Spleen (tissue), 11 donors: ENCODE measurements at regions not wholly inside any gene's neighbourhood (a gene's known extent, or its start where the extent isn't known, plus 50 kb on each side); places are given as distances from the start of the nearest gene placed in this dataset.

Experiments used
- DNase-seq: peaks from one replicate; pipeline ENCODE4 v3.0.0-alpha.2; 2020
- H3K27ac ChIP-seq, 8 donors: fragments of 200-600 bp; sonication (generic) in 7 of 8; 1 replicate in 4 of 8; 2 replicates in 4 of 8; pipeline versions ENCODE4 v1.5.0 to v1.8.0; 2016 to 2021; ENCODE audit warnings: inconsistent platforms in 4 of 8, mild to moderate bottlenecking in 4 of 8, moderate library complexity in 1 of 8
- H3K27me3 ChIP-seq, 7 donors: fragments of 200-600 bp; sonication (generic) in 6 of 7; replicated peaks in 1 of 7; 1 replicate in 4 of 7; 2 replicates in 3 of 7; pipeline versions ENCODE4 v1.5.0 to v1.8.0; 2016 to 2021; ENCODE audit warnings: inconsistent platforms in 3 of 7, mild to moderate bottlenecking in 1 of 7
- H3K36me3 ChIP-seq, 6 donors: fragments of 200-600 bp; sonication (generic) in 5 of 6; 1 replicate in 4 of 6; 2 replicates in 2 of 6; pipeline versions ENCODE4 v1.5.0 to v1.8.0; 2016 to 2021; ENCODE audit warnings: inconsistent platforms in 2 of 6
- H3K4me1 ChIP-seq, 6 donors: fragments of 200-600 bp; sonication (generic) in 5 of 6; 1 replicate in 3 of 6; 2 replicates in 3 of 6; pipeline versions ENCODE4 v1.5.0 to v1.8.0; 2016 to 2021; ENCODE audit warnings: inconsistent platforms in 3 of 6
- H3K4me3 ChIP-seq, 8 donors: fragments of 200-600 bp; sonication (generic) in 7 of 8; 1 replicate in 4 of 8; 2 replicates in 4 of 8; pipeline versions ENCODE4 v1.5.0 to v1.8.0; 2016 to 2021; ENCODE audit warnings: inconsistent platforms in 4 of 8, mild to moderate bottlenecking in 4 of 8, moderate library complexity in 2 of 8
- H3K9me3 ChIP-seq, 8 donors: fragments of 200-600 bp; sonication (generic) in 7 of 8; 1 replicate in 4 of 8; 2 replicates in 4 of 8; pipeline versions ENCODE4 v1.5.0 to v1.8.0; 2016 to 2021; ENCODE audit warnings: inconsistent platforms in 4 of 8
- CTCF ChIP-seq, 11 experiments: fragments of 200-600 bp in 7 of 11; fragments of 450-650 bp in 4 of 11; sonication (generic) in 4 of 11; IDR thresholded peaks in 8 of 11; conservative IDR thresholded peaks in 3 of 11; 1 replicate in 7 of 11; 2 replicates in 4 of 11; pipeline versions ENCODE4 v1.4.0 to v1.8.0; 2016 to 2021; ENCODE audit warnings: antibody characterized with exemption in 11 of 11, inconsistent platforms in 4 of 11, mild to moderate bottlenecking in 1 of 11
- POLR2A ChIP-seq, 3 donors: fragments of 450-650 bp; IDR thresholded peaks; one replicate each; pipeline ENCODE4 v1.5.1; 2017; ENCODE audit warnings: antibody characterized with exemption in 3 of 3, mild to moderate bottlenecking in 1 of 3
- POLR2AphosphoS5 ChIP-seq, 3 donors: sonication (generic); formaldehyde crosslinking; IDR thresholded peaks; one replicate each; pipeline ENCODE4 v1.5.1; 2017; ENCODE audit warnings: antibody characterized with exemption in 3 of 3
- WGBS, 5 donors: extraction: QIAGEN DNeasy Blood & Tissue Kit in 3 of 5; methylation state at CpG; one replicate each; pipeline versions ENCODE4 v1.1.5 to v1.1.7; 2013 to 2018; 5-methylcytosine and 5-hydroxymethylcytosine counted together
- intact Hi-C: fragments of 100-400 bp; cut with DNase I; formaldehyde crosslinking; loops from one replicate; pipeline ENCODE4 v1.15.0; 2023; ENCODE audit warnings: low total_unique reads
- donor health status: healthy with polysubstance abuse.
- donor health status: DM: no; HTN: no; CAD: no; lungs with moderate emphysema.
- donor health status: DM: no; HTN: no; CAD: no.
- donor health status: Bipolar disorder and iron deficiency.
- donor health status: healthy.
- donor health status: DM: no; HTN: no; CAD: no.
- donor health status: DM: yes; HTN: yes; CAD: no.

- 76 to 89% (median 85%) methylated on average over 1 of the region's 1 CpG for WGBS, 5 donors
Measured at GRCh38 chr15:91541286-91541685, 312.2 kb upstream of the SLCO3A1 start.

GRCh38 chr15:91542226-91542625 is 311.3 kb upstream of the SLCO3A1 start:
- WGBS, 5 donors = 81 to 89% (median 86%) methylated on average over 3 of the region's 3 CpGs
- Histone ChIP-seq H3K27ac (no peak overlapping the region), H3K36me3 (no peaks in the 10 kb centered on the region), H3K4me1 (no peaks in the 10 kb centered on the region), H3K27me3 (peaks cover 0 to 21% (median 0%) of the 10 kb centered on the region in 7 donors), H3K4me3 (no peak overlapping the region), H3K9me3 (no peaks in the 10 kb centered on the region)
- TF ChIP-seq POLR2A (IDR thresholded peaks at IDR 0.05) = no peak
- TF ChIP-seq POLR2AphosphoS5 (IDR thresholded peaks at IDR 0.05) = no peak
- no peak for TF ChIP-seq CTCF (IDR thresholded peaks at IDR 0.05 in 8 of 11, conservative IDR thresholded peaks at IDR 0.05 in 3 of 11)
- DNase-seq = no peak
- intact Hi-C loops = no loop called here

More at GRCh38 chr15:91541286-91541685, 312.2 kb upstream of the SLCO3A1 start:
- H3K4me1 ChIP-seq = no peaks in the 10 kb centered on the region
- no peak overlapping the region for H3K27ac ChIP-seq
- TF ChIP-seq POLR2AphosphoS5 (IDR thresholded peaks at IDR 0.05) = no peak
- TF ChIP-seq CTCF (IDR thresholded peaks at IDR 0.05 in 8 of 11, conservative IDR thresholded peaks at IDR 0.05 in 3 of 11) = no peak
- TF ChIP-seq POLR2A (IDR thresholded peaks at IDR 0.05) = no peak
- no peaks in the 10 kb centered on the region for H3K9me3 ChIP-seq
- H3K27me3 ChIP-seq = peaks cover 0 to 21% (median 0%) of the 10 kb centered on the region in 7 donors
- intact Hi-C loops = no loop called here
- DNase-seq = no peak
- no peaks in the 10 kb centered on the region for H3K36me3 ChIP-seq
- no peak overlapping the region for H3K4me3 ChIP-seq

DNA sequence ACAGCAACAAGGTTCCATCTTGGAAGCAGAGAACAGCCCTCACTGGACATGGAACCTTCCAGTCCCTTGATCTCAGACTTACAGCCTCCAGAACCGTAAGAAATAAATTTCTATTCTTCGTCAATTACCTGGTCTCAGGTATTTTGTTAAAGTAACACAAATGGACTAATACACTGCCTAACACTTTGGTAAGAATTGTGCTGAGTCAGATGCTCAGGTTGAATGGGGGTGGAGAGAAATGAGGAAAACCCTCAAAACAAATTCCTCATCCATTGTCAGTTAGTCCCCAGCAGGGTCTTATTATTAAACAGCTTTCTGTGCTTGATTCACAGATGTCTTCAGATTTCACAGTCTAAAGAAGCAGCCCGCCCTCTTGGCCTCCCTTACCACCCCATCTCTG is 306.2 kb upstream of the SLCO3A1 start:
- H3K9me3 ChIP-seq = no peaks in the 10 kb centered on the region
- no peak overlapping the region for H3K27ac ChIP-seq
- no peak for TF ChIP-seq CTCF (IDR thresholded peaks at IDR 0.05 in 8 of 11, conservative IDR thresholded peaks at IDR 0.05 in 3 of 11)
- TF ChIP-seq POLR2A (IDR thresholded peaks at IDR 0.05) = no peak
- no peak for TF ChIP-seq POLR2AphosphoS5 (IDR thresholded peaks at IDR 0.05)
- no peaks in the 10 kb centered on the region for H3K4me1 ChIP-seq
- H3K36me3 ChIP-seq = no peaks in the 10 kb centered on the region
- H3K4me3 ChIP-seq = no peak overlapping the region
- intact Hi-C loops = no loop called here
- peaks cover 0 to 9% (median 0%) of the 10 kb centered on the region in 7 donors for H3K27me3 ChIP-seq
- WGBS, 5 donors = 88 to 97% (median 94%) methylated on average over 3 of the region's 3 CpGs
- DNase-seq = no peak

DNA sequence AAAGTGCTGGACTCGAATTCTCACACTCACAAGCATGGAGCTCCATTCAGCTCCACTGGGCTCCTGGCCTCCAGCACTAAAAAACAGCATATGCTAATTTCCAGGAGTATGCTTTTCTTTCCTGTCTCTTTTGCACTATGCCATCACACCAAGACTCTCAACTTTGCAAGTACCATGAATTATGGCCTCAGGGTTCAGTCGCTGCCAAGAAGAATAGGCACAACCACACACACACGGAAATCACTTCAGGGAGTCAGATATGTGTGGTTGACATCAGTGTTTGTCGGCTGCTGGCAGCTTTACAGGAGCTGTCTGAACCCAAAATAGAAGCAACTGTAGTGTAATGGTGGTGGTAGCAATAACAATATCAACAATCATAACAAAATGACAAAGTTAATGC is 305.0 kb upstream of the SLCO3A1 start:
- no peaks in the 10 kb centered on the region for H3K36me3 ChIP-seq
- DNase-seq = no peak
- H3K9me3 ChIP-seq = no peaks in the 10 kb centered on the region
- H3K4me1 ChIP-seq = no peaks in the 10 kb centered on the region
- no peak for TF ChIP-seq POLR2AphosphoS5 (IDR thresholded peaks at IDR 0.05)
- TF ChIP-seq CTCF (IDR thresholded peaks at IDR 0.05 in 8 of 11, conservative IDR thresholded peaks at IDR 0.05 in 3 of 11) = no peak
- no peak for TF ChIP-seq POLR2A (IDR thresholded peaks at IDR 0.05)
- H3K27ac ChIP-seq = no peak overlapping the region
- H3K4me3 ChIP-seq = no peak overlapping the region
- intact Hi-C loops = no loop called here
- 69 to 88% (median 72%) methylated on average over 4 of the region's 4 CpGs for WGBS, 5 donors
- peaks cover 0 to 9% (median 0%) of the 10 kb centered on the region in 7 donors for H3K27me3 ChIP-seq
